GM12891 (cell line): ENCODE measurements at regions not wholly inside any gene's neighbourhood (a gene's known extent, or its start where the extent isn't known, plus 50 kb on each side); places are given as distances from the start of the nearest gene placed in this dataset.
"Not testable (repeated sequence)": the region's sequence is repeated elsewhere in the genome, so short reads cannot be mapped to it uniquely, and the experiment has no call there.

Source experiments
- PAX5 ChIP-seq: IDR thresholded peaks from 2 replicates; pipeline ENCODE4 v1.6.1; 2011; ENCODE audit warnings: low read length, moderate library complexity, mild to moderate bottlenecking; ENCODE audit not compliant: insufficient read depth, severe bottlenecking
- POLR2A ChIP-seq: IDR thresholded peaks from 2 replicates; pipeline ENCODE4 v1.6.1; 2011; ENCODE audit warnings: low read depth, low read length, control low read depth
- POLR2AphosphoS5 ChIP-seq: IDR thresholded peaks from 2 replicates; pipeline ENCODE4 v1.6.1; 2011; ENCODE audit warnings: low read depth, low read length, control low read depth
- POU2F2 ChIP-seq: IDR thresholded peaks from 2 replicates; pipeline ENCODE4 v1.6.1; 2011; ENCODE audit warnings: low read depth, mild to moderate bottlenecking, control low read depth, low read length, moderate library complexity
- SPI1 ChIP-seq: IDR thresholded peaks from 2 replicates; pipeline ENCODE4 v1.6.1; 2011; ENCODE audit warnings: low read depth, low read length, control low read depth
- TAF1 ChIP-seq: IDR thresholded peaks from 2 replicates; pipeline ENCODE4 v1.6.1; 2011; ENCODE audit warnings: low read depth, low read length, control low read depth

- TF ChIP-seq POU2F2, POLR2A, TAF1, POLR2AphosphoS5, SPI1, PAX5: not testable (repeated sequence)
These were observed 294.1 kb upstream of the TEKT4 start for GRCh38 chr2:94577160-94577559.
